Fibroblast of the aortic adventitia (primary cell): ENCODE measurements at regions not wholly inside any gene's neighbourhood (a gene's known extent, or its start where the extent isn't known, plus 50 kb on each side); places are given as distances from the start of the nearest gene placed in this dataset.

Experiments used
- DNase-seq: peaks from one replicate; pipeline ENCODE4 v3.0.0-alpha.2; 2010; ENCODE audit warnings: low read depth
- H3K4me3 ChIP-seq: 2 replicates; pipeline ENCODE4 v1.5.1; 2011; ENCODE audit warnings: low read depth, mild to moderate bottlenecking, control low read depth, low read length, moderate library complexity
- TF ChIP-seq, protein P1 (sequence below): IDR thresholded peaks from 2 replicates; pipeline ENCODE4 v1.5.1; 2011; ENCODE audit warnings: mild to moderate bottlenecking, low read length, control low read depth, inconsistent platforms; ENCODE audit not compliant: insufficient read depth

DNA sequence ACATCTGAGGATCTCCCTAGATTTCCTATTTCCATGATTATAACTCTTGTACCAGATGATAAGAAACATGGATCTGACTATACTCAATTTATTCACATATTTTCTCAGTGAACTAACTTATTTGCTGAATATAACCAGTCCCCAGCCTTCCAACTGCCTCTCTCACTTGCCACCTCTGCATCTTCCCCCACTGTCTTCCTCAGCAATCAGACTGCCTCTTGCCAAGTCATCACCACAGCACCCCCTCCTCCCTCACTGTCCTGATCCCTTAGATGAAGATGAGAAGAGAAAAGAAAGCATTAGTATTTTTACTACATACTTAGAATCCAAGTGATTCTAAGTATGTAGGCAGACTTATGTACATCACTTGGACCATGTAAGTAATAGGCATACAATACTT lies 71.9 kb downstream of the GTPBP8 start:
- no peak for DNase-seq
- TF ChIP-seq, protein P1, sequence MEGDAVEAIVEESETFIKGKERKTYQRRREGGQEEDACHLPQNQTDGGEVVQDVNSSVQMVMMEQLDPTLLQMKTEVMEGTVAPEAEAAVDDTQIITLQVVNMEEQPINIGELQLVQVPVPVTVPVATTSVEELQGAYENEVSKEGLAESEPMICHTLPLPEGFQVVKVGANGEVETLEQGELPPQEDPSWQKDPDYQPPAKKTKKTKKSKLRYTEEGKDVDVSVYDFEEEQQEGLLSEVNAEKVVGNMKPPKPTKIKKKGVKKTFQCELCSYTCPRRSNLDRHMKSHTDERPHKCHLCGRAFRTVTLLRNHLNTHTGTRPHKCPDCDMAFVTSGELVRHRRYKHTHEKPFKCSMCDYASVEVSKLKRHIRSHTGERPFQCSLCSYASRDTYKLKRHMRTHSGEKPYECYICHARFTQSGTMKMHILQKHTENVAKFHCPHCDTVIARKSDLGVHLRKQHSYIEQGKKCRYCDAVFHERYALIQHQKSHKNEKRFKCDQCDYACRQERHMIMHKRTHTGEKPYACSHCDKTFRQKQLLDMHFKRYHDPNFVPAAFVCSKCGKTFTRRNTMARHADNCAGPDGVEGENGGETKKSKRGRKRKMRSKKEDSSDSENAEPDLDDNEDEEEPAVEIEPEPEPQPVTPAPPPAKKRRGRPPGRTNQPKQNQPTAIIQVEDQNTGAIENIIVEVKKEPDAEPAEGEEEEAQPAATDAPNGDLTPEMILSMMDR, result no peak
- no peak overlapping the region for H3K4me3 ChIP-seq

DNA sequence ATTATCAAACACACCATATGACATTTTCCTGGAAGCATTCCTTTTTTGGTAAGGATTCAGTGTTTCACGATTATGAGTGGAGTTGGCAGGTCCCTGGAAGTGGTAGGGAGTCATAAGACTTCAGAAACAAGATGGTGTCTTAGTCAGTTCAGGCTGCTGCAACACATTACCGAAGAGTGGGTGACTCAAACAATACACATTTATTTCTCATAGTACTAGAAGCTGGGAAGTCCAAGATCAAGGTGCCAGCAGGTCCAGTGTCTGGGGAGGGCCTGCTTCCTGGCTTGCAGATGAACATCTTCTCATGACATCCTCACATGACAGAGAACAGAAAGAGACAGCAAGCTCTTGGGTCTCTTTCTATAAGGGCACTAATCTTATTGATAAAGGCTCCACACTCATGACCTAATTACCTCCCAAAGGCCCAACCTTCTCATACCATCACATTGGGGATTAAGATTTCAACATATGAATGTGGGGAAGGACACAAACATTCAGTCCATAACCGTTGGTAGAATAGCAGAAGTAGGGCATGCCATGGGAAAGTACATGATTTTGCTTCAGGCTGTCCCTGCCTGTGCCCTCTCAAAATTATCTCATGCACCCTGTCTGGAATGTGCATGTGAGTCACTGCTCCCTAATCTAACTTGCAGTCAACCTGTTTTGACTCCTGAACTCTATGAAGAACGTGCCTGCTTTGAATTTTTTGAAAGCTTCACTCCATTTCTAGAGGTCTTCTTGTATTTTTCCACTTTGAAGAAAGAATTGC lies 72.5 kb downstream of the GTPBP8 start:
- no peak overlapping the region for H3K4me3 ChIP-seq
- no peak for DNase-seq
- TF ChIP-seq, protein P1, result no peak

DNA sequence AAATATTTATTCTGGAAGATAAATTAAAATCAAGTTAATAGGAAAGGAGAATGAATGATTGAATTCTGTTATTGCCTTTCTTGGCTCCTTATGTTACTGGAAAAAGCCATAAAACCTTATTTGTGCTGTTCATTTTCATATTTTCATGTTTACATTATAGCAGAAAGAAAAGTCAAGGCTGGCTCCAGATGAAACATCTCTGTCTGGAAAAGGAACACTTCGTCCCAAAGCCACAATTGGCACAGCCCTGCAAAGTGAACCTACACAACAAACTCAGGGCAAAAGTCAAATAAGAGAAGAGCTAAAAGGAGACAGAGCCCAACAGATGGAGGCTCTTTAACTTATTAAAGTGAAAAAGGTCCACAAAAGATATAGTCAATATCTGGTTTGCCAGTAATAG lies 73.4 kb downstream of the GTPBP8 start:
- no peak overlapping the region for H3K4me3 ChIP-seq
- TF ChIP-seq, protein P1, result no peak
- no peak for DNase-seq

DNA sequence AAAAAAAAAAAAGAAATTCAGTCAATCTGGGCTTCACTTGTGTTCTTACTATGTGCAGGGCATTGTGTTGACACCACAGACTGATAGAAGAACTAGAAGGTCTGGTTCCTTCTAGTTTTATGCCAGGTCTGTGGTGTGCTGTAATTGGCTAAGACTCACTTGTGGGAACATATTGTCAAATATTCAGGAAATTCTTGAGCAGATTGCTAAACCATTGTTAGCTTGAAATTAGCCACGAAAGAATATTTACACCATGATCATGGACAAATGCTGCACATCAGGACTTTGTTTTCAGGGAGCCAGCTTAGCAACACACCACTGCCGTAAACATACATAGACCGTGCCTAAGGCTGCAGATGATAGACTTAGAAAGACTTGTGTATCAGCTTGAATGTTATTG lies 74.6 kb downstream of the GTPBP8 start:
- no peak for DNase-seq
- TF ChIP-seq, protein P1, result no peak
- no peak overlapping the region for H3K4me3 ChIP-seq

DNA sequence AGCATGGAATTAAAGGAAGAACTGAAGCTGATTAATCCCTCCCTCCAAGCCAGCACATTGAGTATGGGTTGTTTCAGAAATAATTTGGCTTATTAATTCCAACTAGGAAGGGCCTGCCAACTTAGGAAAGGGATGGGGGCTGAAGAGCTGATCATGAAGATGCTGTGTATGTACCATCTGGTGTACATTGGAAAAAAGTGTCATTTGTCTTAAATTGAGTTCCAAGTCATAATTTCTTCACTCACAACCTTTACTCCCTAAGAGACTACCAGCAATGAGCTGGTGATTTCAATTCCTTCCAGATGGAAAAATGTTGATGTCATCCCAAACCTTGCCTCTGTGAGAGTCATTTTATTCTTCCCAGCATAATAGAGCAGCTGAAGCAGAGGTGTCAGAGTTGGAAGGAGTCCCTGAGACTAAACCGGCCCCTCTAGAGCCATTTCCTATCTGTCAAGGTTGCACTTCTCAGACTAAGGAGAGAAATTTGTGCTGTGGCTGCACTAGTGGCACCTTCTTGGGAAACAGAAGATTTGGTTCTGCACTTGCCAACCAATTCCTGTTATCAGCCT lies 79.4 kb downstream of the GTPBP8 start:
- peak; percentile 46 for DNase-seq
- TF ChIP-seq, protein P1, result no peak
- no peak overlapping the region for H3K4me3 ChIP-seq

DNA sequence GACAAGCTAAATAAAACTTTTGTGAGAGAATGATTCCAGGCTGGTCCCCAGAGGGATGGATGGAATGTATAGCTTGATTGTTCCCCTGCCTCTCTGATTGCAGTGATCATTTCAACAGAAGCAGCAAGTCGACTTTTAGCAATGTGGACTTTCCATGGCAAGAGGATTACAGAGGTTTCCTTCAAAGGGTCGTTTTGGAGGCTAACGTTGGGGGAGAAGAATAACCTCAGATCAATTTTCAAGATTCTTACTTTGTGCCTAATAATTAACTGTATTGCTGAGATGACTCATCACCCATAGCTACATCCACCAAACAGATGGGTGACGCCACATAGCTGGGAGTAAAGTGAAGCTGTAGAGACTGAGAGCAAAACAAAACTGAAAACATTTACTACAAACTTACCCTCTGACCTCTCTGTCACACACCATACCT lies 79.9 kb downstream of the GTPBP8 start:
- no peak overlapping the region for H3K4me3 ChIP-seq
- TF ChIP-seq, protein P1, result no peak
- peak; percentile 49 for DNase-seq
